Chondrocyte (in vitro differentiated cells): ENCODE measurements at regions not wholly inside any gene's neighbourhood (a gene's known extent, or its start where the extent isn't known, plus 50 kb on each side); places are given as distances from the start of the nearest gene placed in this dataset.

Source experiments
- DNase-seq: peaks from one replicate; pipeline ENCODE4 v3.0.0; 2021; ENCODE audit warnings: mixed read lengths, low spot score
- H3K27ac Mint-ChIP-seq: one replicate; pipeline ENCODE4 v1.8.0; 2021; ENCODE audit warnings: mild to moderate bottlenecking, moderate library complexity, mixed read lengths; ENCODE audit not compliant: unreplicated experiment
- H3K27me3 Mint-ChIP-seq: 2 replicates; pipeline ENCODE4 v1.8.0; 2021; ENCODE audit warnings: low read depth, mixed read lengths
- H3K36me3 Mint-ChIP-seq: 2 replicates; pipeline ENCODE4 v1.8.0; 2021; ENCODE audit warnings: low read depth, mixed read lengths
- H3K4me1 Mint-ChIP-seq: 2 replicates; pipeline ENCODE4 v1.8.0; 2021; ENCODE audit warnings: low read depth, mild to moderate bottlenecking, mixed read lengths
- H3K4me3 Mint-ChIP-seq: one replicate; pipeline ENCODE4 v1.8.0; 2021; ENCODE audit warnings: mild to moderate bottlenecking, moderate library complexity, mixed read lengths; ENCODE audit not compliant: unreplicated experiment
- H3K9me3 Mint-ChIP-seq: 2 replicates; pipeline ENCODE4 v1.8.0; 2021; ENCODE audit warnings: low read depth, mixed read lengths
- CTCF ChIP-seq: fragments of 200-600 bp; sonication (generic); IDR thresholded peaks from 2 replicates; pipeline ENCODE4 v1.5.0; 2021; ENCODE audit warnings: antibody characterized with exemption, mild to moderate bottlenecking, moderate library complexity

GRCh38 chr15:61314427-61314826 lies 85.3 kb upstream of the RORA start:
- Mint-ChIP-seq H3K36me3 (no peaks in the 10 kb centered on the region), H3K4me3 (no peak overlapping the region), H3K27me3 (peaks cover 17% of the 10 kb centered on the region), H3K9me3 (no peaks in the 10 kb centered on the region), H3K4me1 (no peaks in the 10 kb centered on the region), H3K27ac (no peak overlapping the region)
- no peak for DNase-seq
- no peak for TF ChIP-seq CTCF

DNA sequence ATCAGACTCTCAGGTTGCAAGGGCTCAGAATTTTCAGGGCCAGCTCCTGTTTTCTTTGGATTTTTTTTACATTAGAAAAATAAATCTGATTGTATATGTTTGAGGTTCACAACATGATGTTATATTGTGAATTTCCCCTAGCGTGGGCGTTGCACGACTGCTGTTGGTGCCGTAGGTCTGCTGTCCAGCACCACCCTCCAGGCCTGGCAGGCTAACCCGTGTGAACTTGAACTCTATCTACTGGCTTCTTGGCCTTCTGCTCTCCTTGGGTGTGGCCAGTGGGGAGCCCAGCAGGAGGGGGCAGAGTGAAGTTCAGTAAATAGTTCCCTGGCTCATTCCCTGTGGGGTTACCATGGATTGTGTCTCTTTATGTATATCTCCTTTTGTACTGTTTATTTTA lies 80.5 kb upstream of the RORA start:
- H3K27ac Mint-ChIP-seq, result no peak overlapping the region
- no peaks in the 10 kb centered on the region for H3K36me3 Mint-ChIP-seq
- DNase-seq, result no peak
- H3K9me3 Mint-ChIP-seq, result no peaks in the 10 kb centered on the region
- no peak for TF ChIP-seq CTCF
- H3K4me3 Mint-ChIP-seq, result no peak overlapping the region
- H3K27me3 Mint-ChIP-seq, result peaks cover 16% of the 10 kb centered on the region
- H3K4me1 Mint-ChIP-seq, result no peaks in the 10 kb centered on the region

DNA sequence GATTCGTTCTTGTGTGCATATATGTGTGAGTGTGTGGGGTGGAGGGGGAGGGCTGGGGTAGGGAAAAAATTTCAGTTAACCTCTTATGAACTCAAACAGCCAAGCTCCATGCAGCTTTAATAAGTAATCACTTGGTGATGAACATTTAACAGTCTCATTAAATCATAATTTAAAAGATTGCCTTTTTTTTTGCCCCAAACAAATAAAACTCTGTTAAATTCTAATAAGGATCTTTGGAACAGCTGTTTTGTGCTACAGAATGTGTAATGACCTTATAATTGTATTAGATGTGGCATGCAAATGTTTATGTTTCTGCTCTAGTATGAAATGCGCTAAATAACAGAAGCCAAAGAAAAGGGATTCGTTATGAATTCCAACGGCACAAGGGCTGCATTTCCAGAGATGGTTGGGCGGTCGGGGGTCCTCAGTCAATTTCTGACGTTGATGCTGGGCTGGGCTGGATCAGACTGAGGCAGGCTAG lies 80.0 kb upstream of the RORA start:
- no peak overlapping the region for H3K27ac Mint-ChIP-seq
- DNase-seq, result no peak
- no peaks in the 10 kb centered on the region for H3K9me3 Mint-ChIP-seq
- H3K36me3 Mint-ChIP-seq, result no peaks in the 10 kb centered on the region
- no peak overlapping the region for H3K4me3 Mint-ChIP-seq
- no peaks in the 10 kb centered on the region for H3K4me1 Mint-ChIP-seq
- H3K27me3 Mint-ChIP-seq, result peaks cover 16% of the 10 kb centered on the region
- TF ChIP-seq CTCF, result no peak

- Mint-ChIP-seq H3K9me3 (no peaks in the 10 kb centered on the region), H3K4me3 (no peak overlapping the region), H3K27ac (no peak overlapping the region), H3K27me3 (peaks cover 16% of the 10 kb centered on the region), H3K36me3 (no peaks in the 10 kb centered on the region), H3K4me1 (no peaks in the 10 kb centered on the region)
- DNase-seq, result no peak
- TF ChIP-seq CTCF, result no peak
These were observed 79.3 kb upstream of the RORA start for GRCh38 chr15:61308437-61308836.

DNA sequence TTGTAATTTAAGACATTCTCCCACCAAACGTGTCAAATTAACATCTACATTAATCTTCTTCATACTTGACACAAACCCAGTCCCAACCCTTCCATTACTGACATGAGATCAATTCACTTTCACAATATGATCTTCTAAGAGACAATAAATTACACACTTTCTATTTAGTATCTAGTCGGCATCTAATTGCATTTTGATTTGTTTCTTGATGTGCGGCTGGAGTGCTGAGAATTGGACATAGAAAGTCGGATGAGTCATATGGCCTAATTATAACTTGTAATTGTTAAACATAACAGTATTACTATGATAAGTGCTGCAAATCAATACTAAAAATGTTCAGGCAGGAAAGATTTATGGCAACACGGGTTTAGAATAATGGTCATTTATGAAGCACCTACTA lies 78.4 kb upstream of the RORA start:
- no peaks in the 10 kb centered on the region for H3K4me1 Mint-ChIP-seq
- H3K36me3 Mint-ChIP-seq, result no peaks in the 10 kb centered on the region
- TF ChIP-seq CTCF, result no peak
- peaks cover 14% of the 10 kb centered on the region for H3K27me3 Mint-ChIP-seq
- H3K9me3 Mint-ChIP-seq, result no peaks in the 10 kb centered on the region
- H3K4me3 Mint-ChIP-seq, result no peak overlapping the region
- no peak for DNase-seq
- H3K27ac Mint-ChIP-seq, result no peak overlapping the region
